DMS53 (cell line): ENCODE measurements at regions not wholly inside any gene's neighbourhood (a gene's known extent, or its start where the extent isn't known, plus 50 kb on each side); places are given as distances from the start of the nearest gene placed in this dataset.
"Not testable (repeated sequence)": the region's sequence is repeated elsewhere in the genome, so short reads cannot be mapped to it uniquely, and the experiment has no call there.

Experiments
- DNase-seq: peaks from one replicate; lab custom pipeline; 2025; lab: John Stamatoyannopoulos, UW

GRCh38 chr22:19662049-19662684, 52.1 kb upstream of the SEPTIN5 start:
- DNase-seq = not testable (repeated sequence)

GRCh38 chr22:19663286-19663815, 51.0 kb upstream of the SEPTIN5 start:
- peak; percentile 7 for DNase-seq

GRCh38 chr22:19663821-19664355, 50.4 kb upstream of the SEPTIN5 start:
- no peak for DNase-seq

- no peak for DNase-seq
Measured at GRCh38 chr22:19664406-19664805, 49.9 kb upstream of the SEPTIN5 start.
